IPS-18a (cell line): ENCODE measurements at regions not wholly inside any gene's neighbourhood (a gene's known extent, or its start where the extent isn't known, plus 50 kb on each side); places are given as distances from the start of the nearest gene placed in this dataset.

Source experiments
- H3K27ac ChIP-seq: one replicate; pipeline ENCODE4 v1.5.1; 2013; ENCODE audit warnings: low read length
- H3K27me3 ChIP-seq: one replicate; pipeline ENCODE4 v1.6.1; 2013; ENCODE audit warnings: mild to moderate bottlenecking, low read length; ENCODE audit not compliant: control insufficient read depth, insufficient read depth
- H3K36me3 ChIP-seq: one replicate; pipeline ENCODE4 v1.6.1; 2013; ENCODE audit warnings: low read depth, low read length; ENCODE audit not compliant: control insufficient read depth
- H3K4me1 ChIP-seq: one replicate; pipeline ENCODE4 v1.6.1; 2013; ENCODE audit warnings: low read depth, low read length; ENCODE audit not compliant: control insufficient read depth
- H3K4me3 ChIP-seq: one replicate; pipeline ENCODE4 v1.5.1; 2013; ENCODE audit warnings: low read length
- H3K9ac ChIP-seq: one replicate; pipeline ENCODE4 v1.6.1; 2013; ENCODE audit warnings: mild to moderate bottlenecking, low read length, moderate library complexity
- H3K9me3 ChIP-seq: one replicate; pipeline ENCODE4 v1.6.1; 2013; ENCODE audit warnings: low read depth, low read length; ENCODE audit not compliant: control insufficient read depth

GRCh38 chr3:18660059-18660458, 234.9 kb upstream of the SATB1 start:
- no peaks in the 10 kb centered on the region for H3K27me3 ChIP-seq
- H3K4me3 ChIP-seq: no peak overlapping the region
- H3K4me1 ChIP-seq: no peaks in the 10 kb centered on the region
- no peaks in the 10 kb centered on the region for H3K9me3 ChIP-seq
- H3K9ac ChIP-seq: no peak overlapping the region
- H3K36me3 ChIP-seq: no peaks in the 10 kb centered on the region
- no peak overlapping the region for H3K27ac ChIP-seq

- H3K36me3 ChIP-seq: no peaks in the 10 kb centered on the region
- H3K9ac ChIP-seq: no peak overlapping the region
- no peaks in the 10 kb centered on the region for H3K9me3 ChIP-seq
- no peaks in the 10 kb centered on the region for H3K4me1 ChIP-seq
- H3K27me3 ChIP-seq: no peaks in the 10 kb centered on the region
- H3K27ac ChIP-seq: no peak overlapping the region
- no peak overlapping the region for H3K4me3 ChIP-seq
Observed at GRCh38 chr3:18657858-18658820, 233.0 kb upstream of the SATB1 start.

DNA sequence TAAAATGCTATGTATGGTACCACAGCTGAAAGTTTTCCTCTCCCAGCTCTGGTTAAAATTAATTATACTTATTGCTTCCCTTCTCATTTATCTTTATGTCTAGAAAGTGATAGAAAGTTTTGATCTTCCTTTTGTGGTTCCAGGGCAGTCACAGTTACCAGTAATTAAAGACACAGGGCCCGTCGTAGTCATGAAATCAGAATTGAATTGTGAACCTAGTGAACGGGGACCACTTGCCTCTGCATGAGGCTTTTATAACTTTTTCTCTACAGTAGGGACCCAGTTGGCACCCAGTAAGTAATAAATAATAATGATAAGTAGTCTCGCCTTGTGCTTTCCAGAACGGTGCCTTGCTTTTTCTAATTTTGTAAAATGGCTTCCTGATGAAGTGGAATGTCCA, 231.7 kb upstream of the SATB1 start:
- Histone ChIP-seq H3K27me3 (no peaks in the 10 kb centered on the region), H3K4me1 (no peaks in the 10 kb centered on the region), H3K9me3 (no peaks in the 10 kb centered on the region), H3K9ac (no peak overlapping the region), H3K36me3 (no peaks in the 10 kb centered on the region), H3K27ac (no peak overlapping the region), H3K4me3 (no peak overlapping the region)

DNA sequence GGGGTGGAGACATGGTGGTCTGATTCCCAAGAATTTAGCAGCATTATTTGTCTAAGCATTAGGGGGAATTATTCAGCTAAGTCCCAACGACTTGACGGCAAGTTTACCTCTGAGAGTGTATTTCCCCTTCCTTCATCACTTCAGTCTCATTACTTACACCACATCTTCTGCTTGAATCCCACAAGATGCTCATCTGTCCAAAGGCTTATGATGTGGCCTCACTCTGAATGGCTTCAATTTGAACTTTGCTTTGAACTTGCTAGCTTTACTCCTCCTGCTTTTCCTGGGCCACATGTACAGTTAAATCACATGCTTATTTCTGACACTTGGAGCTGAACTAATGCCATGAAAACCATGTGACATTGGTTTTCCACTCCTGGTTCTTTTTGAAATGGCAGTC, 231.3 kb upstream of the SATB1 start:
- Histone ChIP-seq H3K9me3 (no peaks in the 10 kb centered on the region), H3K27me3 (no peaks in the 10 kb centered on the region), H3K4me3 (no peak overlapping the region), H3K9ac (no peak overlapping the region), H3K4me1 (no peaks in the 10 kb centered on the region), H3K27ac (no peak overlapping the region), H3K36me3 (no peaks in the 10 kb centered on the region)

GRCh38 chr3:18655827-18656226, 230.7 kb upstream of the SATB1 start:
- Histone ChIP-seq H3K9me3 (no peaks in the 10 kb centered on the region), H3K27ac (no peak overlapping the region), H3K9ac (no peak overlapping the region), H3K4me1 (no peaks in the 10 kb centered on the region), H3K27me3 (no peaks in the 10 kb centered on the region), H3K4me3 (no peak overlapping the region), H3K36me3 (no peaks in the 10 kb centered on the region)

DNA sequence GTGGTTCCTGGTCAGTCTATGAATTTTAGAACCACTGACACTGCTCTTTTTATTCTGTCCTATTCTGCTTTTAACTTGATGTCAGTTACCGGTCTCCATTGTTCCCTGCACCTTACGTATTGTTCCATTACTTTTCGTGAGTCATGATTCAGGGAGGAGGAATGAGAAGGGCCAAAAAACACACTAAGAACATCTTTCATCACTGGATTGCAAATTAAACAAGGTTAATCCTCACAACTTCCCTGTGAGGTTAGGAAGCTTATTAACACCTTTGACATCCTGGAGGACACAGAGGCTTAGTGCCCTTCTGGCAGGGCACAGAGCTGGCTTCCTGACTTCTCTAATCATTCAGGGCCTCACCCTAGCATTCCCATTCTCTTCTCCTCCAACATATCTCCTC, 227.6 kb upstream of the SATB1 start:
- H3K27ac ChIP-seq: no peak overlapping the region
- no peaks in the 10 kb centered on the region for H3K9me3 ChIP-seq
- no peak overlapping the region for H3K4me3 ChIP-seq
- H3K9ac ChIP-seq: no peak overlapping the region
- no peaks in the 10 kb centered on the region for H3K27me3 ChIP-seq
- no peaks in the 10 kb centered on the region for H3K4me1 ChIP-seq
- H3K36me3 ChIP-seq: no peaks in the 10 kb centered on the region

DNA sequence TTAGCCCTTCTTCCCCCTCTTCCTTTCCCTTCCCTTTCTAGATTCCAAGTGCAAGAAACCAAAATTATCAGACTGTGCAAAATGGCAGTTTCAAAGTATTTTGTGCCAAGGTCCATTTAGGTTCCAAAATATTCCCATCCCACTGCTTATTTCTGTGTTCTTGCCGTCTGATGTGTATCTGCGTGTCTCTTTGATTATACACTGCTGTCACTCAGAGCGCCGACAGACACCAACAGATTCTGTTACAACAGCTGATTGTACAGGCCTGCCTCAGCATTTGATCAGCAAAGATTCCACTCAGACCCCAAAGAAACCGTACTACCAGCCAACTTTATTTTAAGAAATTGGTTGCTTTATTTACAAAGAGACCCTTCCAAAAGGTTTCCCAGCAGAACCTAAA, 225.6 kb upstream of the SATB1 start:
- no peak overlapping the region for H3K4me3 ChIP-seq
- no peak overlapping the region for H3K9ac ChIP-seq
- no peaks in the 10 kb centered on the region for H3K9me3 ChIP-seq

DNA sequence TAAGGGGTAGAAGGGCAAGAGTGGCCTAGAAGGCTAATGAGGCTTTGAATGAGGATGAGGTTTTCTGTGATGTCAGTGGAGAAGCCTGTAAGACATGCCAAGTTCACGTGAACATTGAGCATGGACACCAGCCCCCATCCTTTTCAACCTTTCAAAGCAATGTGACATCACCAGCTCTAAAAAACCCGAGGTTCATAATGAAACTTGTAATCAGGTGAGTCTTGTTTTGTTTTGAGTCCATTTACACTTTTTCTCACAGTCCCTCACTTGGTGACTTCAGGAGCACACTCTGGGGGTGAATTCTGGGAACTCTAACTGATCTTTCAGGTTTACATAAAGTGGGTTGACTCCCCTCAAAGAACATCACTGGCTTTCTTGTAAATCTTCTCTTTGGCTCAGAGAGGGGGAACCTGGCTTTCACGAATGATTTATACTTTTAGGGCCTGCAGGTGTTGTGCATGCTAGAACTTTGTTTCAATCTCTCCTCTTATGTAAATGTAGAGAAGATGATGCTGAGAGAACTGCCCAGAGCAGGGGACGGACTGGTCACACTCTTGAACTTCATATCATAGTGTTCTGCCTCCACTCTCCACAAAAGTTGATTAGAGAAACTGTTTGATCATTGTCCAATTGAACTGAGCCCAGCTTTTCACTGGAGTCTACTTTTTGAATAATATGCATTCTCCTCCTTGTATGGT, 224.7 kb upstream of the SATB1 start:
- H3K9me3 ChIP-seq: no peaks in the 10 kb centered on the region
- H3K27me3 ChIP-seq: no peaks in the 10 kb centered on the region
- H3K9ac ChIP-seq: no peak overlapping the region
- H3K27ac ChIP-seq: no peak overlapping the region
- H3K36me3 ChIP-seq: no peaks in the 10 kb centered on the region
- H3K4me1 ChIP-seq: no peaks in the 10 kb centered on the region
- no peak overlapping the region for H3K4me3 ChIP-seq

More for the DNA sequence above, 225.6 kb upstream of the SATB1 start:
- Histone ChIP-seq H3K27ac (no peak overlapping the region), H3K4me1 (no peaks in the 10 kb centered on the region), H3K36me3 (no peaks in the 10 kb centered on the region), H3K27me3 (no peaks in the 10 kb centered on the region)

DNA sequence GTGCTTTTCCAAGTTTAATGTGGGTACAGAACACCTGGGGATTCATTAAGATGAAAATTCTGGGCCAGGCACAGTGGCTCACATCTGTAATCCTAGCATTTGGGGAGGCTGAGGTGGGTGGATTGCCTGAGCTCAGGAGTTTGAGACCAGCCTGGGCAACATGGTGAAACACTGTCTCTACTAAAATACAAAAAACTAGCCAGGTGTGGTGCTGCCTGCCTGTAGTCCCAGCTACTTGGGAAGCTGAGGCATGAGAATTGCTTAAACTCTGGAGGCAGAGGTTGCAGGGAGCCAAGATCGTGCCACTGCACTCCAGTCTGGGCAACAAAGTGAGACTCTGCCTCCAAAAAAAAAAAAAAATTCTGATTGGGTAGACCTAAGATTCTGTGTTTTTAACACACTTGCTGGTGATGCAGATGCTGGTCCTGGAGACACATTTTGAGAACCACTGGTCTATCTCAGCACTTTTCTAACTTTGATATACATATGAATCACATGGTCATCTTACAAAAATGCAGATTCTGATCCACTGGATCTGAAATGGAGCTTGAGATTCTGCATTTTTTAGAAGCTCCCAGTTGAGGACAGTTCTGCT, 223.8 kb upstream of the SATB1 start:
- Histone ChIP-seq H3K9ac (no peak overlapping the region), H3K4me3 (no peak overlapping the region), H3K27ac (no peak overlapping the region), H3K4me1 (no peaks in the 10 kb centered on the region), H3K27me3 (no peaks in the 10 kb centered on the region), H3K9me3 (no peaks in the 10 kb centered on the region), H3K36me3 (no peaks in the 10 kb centered on the region)

DNA sequence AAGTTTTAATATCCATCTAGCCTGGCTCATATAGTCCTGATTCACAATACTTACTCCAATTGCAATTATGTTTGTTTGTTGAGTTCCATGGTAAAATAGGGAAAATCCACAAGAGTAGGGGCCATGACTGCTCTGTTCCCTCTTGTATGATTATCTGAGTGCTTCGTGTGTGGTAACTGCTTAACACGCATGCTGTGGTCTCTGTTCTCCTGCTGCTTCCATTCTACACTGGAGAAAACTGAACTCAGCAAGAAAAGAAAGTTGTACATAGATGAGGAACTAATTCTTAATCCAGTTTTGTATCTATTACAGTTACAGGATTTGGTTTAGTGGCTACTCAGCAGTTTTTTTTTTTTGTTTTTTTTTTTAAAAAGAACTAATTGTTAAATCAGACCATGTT, 223.0 kb upstream of the SATB1 start:
- Histone ChIP-seq H3K36me3 (no peaks in the 10 kb centered on the region), H3K27ac (peak overlapping the region; percentile 7), H3K4me3 (no peak overlapping the region), H3K4me1 (no peaks in the 10 kb centered on the region), H3K9ac (no peak overlapping the region), H3K9me3 (no peaks in the 10 kb centered on the region), H3K27me3 (no peaks in the 10 kb centered on the region)

DNA sequence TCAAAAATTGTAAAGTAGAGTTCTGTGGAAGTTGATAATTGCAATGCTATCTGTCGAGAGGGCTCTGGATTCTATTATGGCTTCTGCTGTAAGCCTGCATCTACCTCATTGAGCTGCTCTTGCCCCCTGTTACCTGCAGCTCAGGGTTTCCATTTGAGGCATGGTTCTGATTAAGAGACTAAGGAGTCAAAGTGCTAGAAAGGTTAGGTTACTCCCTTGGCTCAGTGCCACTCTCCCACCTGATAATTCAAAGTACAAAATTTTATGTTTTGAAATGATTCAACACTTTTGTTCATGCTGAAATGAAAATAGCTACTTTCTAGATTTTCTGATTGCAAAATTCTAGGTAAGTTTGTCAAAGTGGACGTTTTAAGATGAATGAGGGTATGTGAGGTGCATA, 220.5 kb upstream of the SATB1 start:
- H3K36me3 ChIP-seq: no peaks in the 10 kb centered on the region
- no peaks in the 10 kb centered on the region for H3K9me3 ChIP-seq
- no peak overlapping the region for H3K4me3 ChIP-seq
- H3K27ac ChIP-seq: no peak overlapping the region
- no peaks in the 10 kb centered on the region for H3K4me1 ChIP-seq
- H3K27me3 ChIP-seq: no peaks in the 10 kb centered on the region
- H3K9ac ChIP-seq: no peak overlapping the region
